ENCODE measurements at regions not wholly inside any gene's neighbourhood (a gene's known extent, or its start where the extent isn't known, plus 50 kb on each side); places are given as distances from the start of the nearest gene placed in this dataset.

GRCh38 chr4:174405923-174406322, 116.4 kb downstream of the HPGD start:
- TF ChIP-seq BHLHE40 (IDR thresholded peaks at IDR 0.05; ENCODE audit: borderline replicate concordance) (no peak), SUZ12 (IDR thresholded peaks at IDR 0.05) (no peak), ZNF384 (IDR thresholded peaks at IDR 0.05) (no peak), SP1 (IDR thresholded peaks at IDR 0.05) (no peak), ARNT (IDR thresholded peaks at IDR 0.05) (no peak), HDGF (IDR thresholded peaks at IDR 0.05; ENCODE audit: borderline replicate concordance) (no peak), TARDBP (IDR thresholded peaks at IDR 0.05) (no peak), FOXM1 (IDR thresholded peaks at IDR 0.05; ENCODE audit: borderline replicate concordance) (no peak), CTBP1 (IDR thresholded peaks at IDR 0.05; ENCODE audit: borderline replicate concordance) (no peak), FOXA1 (IDR thresholded peaks at IDR 0.05) (no peak)

All from HEK293T (cell line).